Activated CD4-positive, alpha-beta T cell treated with anti-CD3 and anti-CD28 coated beads, Interleukin-2, Interleukin-4, amounts not matched to agents 100 ng/mL and 50 ng/mL, durations not matched to agents 16 hours and 8 hours (primary cell): ENCODE measurements at regions not wholly inside any gene's neighbourhood (a gene's known extent, or its start where the extent isn't known, plus 50 kb on each side); places are given as distances from the start of the nearest gene placed in this dataset.
"Not testable (repeated sequence)": the region's sequence is repeated elsewhere in the genome, so short reads cannot be mapped to it uniquely, and the experiment has no call there.

Experiments used
- DNase-seq: peaks from one replicate; pipeline ENCODE4 v3.0.0-alpha.2; 2020; ENCODE audit warnings: low spot score

- no peak for DNase-seq
These were observed 111.8 kb upstream of the EXOC2 start for GRCh38 chr6:804771-805170.

- DNase-seq = no peak
These were observed 111.4 kb upstream of the EXOC2 start for GRCh38 chr6:804317-804716.

- no peak for DNase-seq
These were observed 110.4 kb upstream of the EXOC2 start for GRCh38 chr6:803191-803977.

GRCh38 chr6:802701-803100, 109.8 kb upstream of the EXOC2 start:
- DNase-seq = no peak

GRCh38 chr6:802223-802622, 109.3 kb upstream of the EXOC2 start:
- DNase-seq = not testable (repeated sequence)

GRCh38 chr6:799769-800168, 106.8 kb upstream of the EXOC2 start:
- no peak for DNase-seq

- peak; percentile 43 for DNase-seq
These were observed 104.6 kb upstream of the EXOC2 start for GRCh38 chr6:797479-798077.

- no peak for DNase-seq
These were observed 102.2 kb upstream of the EXOC2 start for GRCh38 chr6:795046-795685.

GRCh38 chr6:793261-793660, 100.3 kb upstream of the EXOC2 start:
- DNase-seq = no peak

- DNase-seq = no peak
These were observed 99.7 kb upstream of the EXOC2 start for GRCh38 chr6:792662-793061.

- peak; percentile 4 for DNase-seq
These were observed 95.1 kb upstream of the EXOC2 start for GRCh38 chr6:788058-788457.

- peak; percentile 17 for DNase-seq
These were observed 94.2 kb upstream of the EXOC2 start for GRCh38 chr6:786946-787763.

GRCh38 chr6:783966-784735, 91.2 kb upstream of the EXOC2 start:
- no peak for DNase-seq

- DNase-seq = no peak
These were observed 89.2 kb upstream of the EXOC2 start for GRCh38 chr6:782141-782540.

- no peak for DNase-seq
These were observed 88.5 kb upstream of the EXOC2 start for GRCh38 chr6:781350-781961.

- DNase-seq = no peak
These were observed 87.8 kb upstream of the EXOC2 start for GRCh38 chr6:780706-781105.

GRCh38 chr6:776951-777350, 84.0 kb upstream of the EXOC2 start:
- no peak for DNase-seq

- DNase-seq = no peak
These were observed 83.6 kb upstream of the EXOC2 start for GRCh38 chr6:776528-776931.

GRCh38 chr6:775863-776262, 82.9 kb upstream of the EXOC2 start:
- no peak for DNase-seq

- not testable (repeated sequence) for DNase-seq
These were observed 78.7 kb upstream of the EXOC2 start for GRCh38 chr6:771683-772082.
